Hepatocyte (in vitro differentiated cells): ENCODE measurements at regions not wholly inside any gene's neighbourhood (a gene's known extent, or its start where the extent isn't known, plus 50 kb on each side); places are given as distances from the start of the nearest gene placed in this dataset.

Experiments
- DNase-seq: peaks from one replicate; pipeline ENCODE4 v3.0.0-alpha.2; 2016; ENCODE audit warnings: low spot score
- H2AFZ ChIP-seq: fragments of 200-600 bp; sonication (generic); 2 replicates; pipeline ENCODE4 v1.6.0; 2016; ENCODE audit warnings: antibody characterized with exemption, mild to moderate bottlenecking
- H3K27ac ChIP-seq: fragments of 200-600 bp; sonication (generic); 2 replicates; pipeline ENCODE4 v1.5.1; 2016; ENCODE audit warnings: mild to moderate bottlenecking
- H3K27me3 ChIP-seq: fragments of 200-600 bp; sonication (generic); 2 replicates; pipeline ENCODE4 v1.6.1; 2016
- H3K36me3 ChIP-seq: fragments of 200-600 bp; sonication (generic); replicated peaks from 2 replicates; pipeline ENCODE4 v1.5.1; 2016; ENCODE audit warnings: low read depth; ENCODE audit not compliant: insufficient read depth
- H3K4me1 ChIP-seq: fragments of 200-600 bp; sonication (generic); 2 replicates; pipeline ENCODE4 v1.5.1; 2016; ENCODE audit warnings: mild to moderate bottlenecking, moderate library complexity; ENCODE audit not compliant: insufficient read depth
- H3K4me2 ChIP-seq: fragments of 200-600 bp; sonication (generic); 2 replicates; pipeline ENCODE4 v1.6.0; 2016
- H3K4me3 ChIP-seq: fragments of 200-600 bp; sonication (generic); 2 replicates; pipeline ENCODE4 v1.5.1; 2016; ENCODE audit warnings: mild to moderate bottlenecking
- H3K79me2 ChIP-seq: fragments of 200-600 bp; sonication (generic); 2 replicates; pipeline ENCODE4 v1.6.0; 2017; ENCODE audit warnings: mild to moderate bottlenecking
- H3K9me2 ChIP-seq: fragments of 200-600 bp; sonication (generic); replicated peaks from 2 replicates; pipeline ENCODE4 v1.6.0; 2017; ENCODE audit warnings: mild to moderate bottlenecking; ENCODE audit not compliant: insufficient read depth
- H3K9me3 ChIP-seq: fragments of 200-600 bp; sonication (generic); 2 replicates; pipeline ENCODE4 v1.5.1; 2016; ENCODE audit warnings: low read depth, mild to moderate bottlenecking
- H4K20me1 ChIP-seq: fragments of 200-600 bp; sonication (generic); 2 replicates; pipeline ENCODE4 v1.6.0; 2016; ENCODE audit warnings: mild to moderate bottlenecking; ENCODE audit not compliant: insufficient read depth, poor library complexity, severe bottlenecking
- CTCF ChIP-seq: fragments of 200-600 bp; sonication (generic); IDR thresholded peaks from 2 replicates; pipeline ENCODE4 v1.5.1; 2016; ENCODE audit warnings: antibody characterized with exemption, mild to moderate bottlenecking; ENCODE audit not compliant: poor library complexity
- EZH2 ChIP-seq: fragments of 200-600 bp; sonication (generic); IDR thresholded peaks from 2 replicates; pipeline ENCODE4 v1.6.1; 2016; ENCODE audit warnings: antibody characterized with exemption, mild to moderate bottlenecking, borderline replicate concordance
- EZH2phosphoT487 ChIP-seq: fragments of 200-600 bp; sonication (generic); IDR thresholded peaks from one replicate; pipeline ENCODE4 v1.6.1; 2018; ENCODE audit warnings: antibody characterized with exemption, mild to moderate bottlenecking, low read depth, moderate library complexity; ENCODE audit not compliant: unreplicated experiment, severe bottlenecking
- WGBS: methylation state at CpG from one replicate; pipeline ENCODE4 v1.1.6; 2016; ENCODE audit warnings: low lambda C conversion rate; ENCODE audit errors: missing lambda C conversion rate; 5-methylcytosine and 5-hydroxymethylcytosine counted together

DNA sequence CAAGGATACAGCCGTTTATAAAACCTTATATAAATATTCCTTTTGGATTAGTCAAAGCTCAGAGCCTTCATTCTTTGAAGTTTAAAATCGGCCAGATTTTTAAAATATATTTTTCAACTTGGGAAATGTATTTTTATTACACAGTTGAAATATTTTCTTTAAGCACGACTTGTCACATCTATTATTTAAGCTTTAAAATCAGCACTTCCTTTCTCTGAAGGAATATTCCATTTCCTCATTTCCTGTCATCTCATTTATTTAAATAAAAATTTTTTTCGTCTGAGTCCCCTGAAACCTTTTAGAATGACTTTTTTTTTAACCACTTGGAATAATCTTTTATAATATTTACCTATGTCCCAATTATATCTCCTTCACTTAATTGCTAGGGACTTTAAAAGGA, 107.5 kb upstream of the PDE3A start:
- Histone ChIP-seq H3K36me3 (no peaks in the 10 kb centered on the region), H3K4me1 (peaks cover 6% of the 10 kb centered on the region), H3K4me2 (no peak overlapping the region), H3K4me3 (no peak overlapping the region), H4K20me1 (no peaks in the 10 kb centered on the region), H2AFZ (no peak overlapping the region), H3K27ac (no peak overlapping the region), H3K9me3 (no peaks in the 10 kb centered on the region), H3K27me3 (no peaks in the 10 kb centered on the region), H3K79me2 (no peaks in the 10 kb centered on the region), H3K9me2 (no peaks in the 10 kb centered on the region)
- TF ChIP-seq EZH2 = no peak
- no peak for TF ChIP-seq EZH2phosphoT487
- TF ChIP-seq CTCF = no peak
- DNase-seq = no peak
- 88% methylated on average over 4 of the region's 4 CpGs for WGBS

DNA sequence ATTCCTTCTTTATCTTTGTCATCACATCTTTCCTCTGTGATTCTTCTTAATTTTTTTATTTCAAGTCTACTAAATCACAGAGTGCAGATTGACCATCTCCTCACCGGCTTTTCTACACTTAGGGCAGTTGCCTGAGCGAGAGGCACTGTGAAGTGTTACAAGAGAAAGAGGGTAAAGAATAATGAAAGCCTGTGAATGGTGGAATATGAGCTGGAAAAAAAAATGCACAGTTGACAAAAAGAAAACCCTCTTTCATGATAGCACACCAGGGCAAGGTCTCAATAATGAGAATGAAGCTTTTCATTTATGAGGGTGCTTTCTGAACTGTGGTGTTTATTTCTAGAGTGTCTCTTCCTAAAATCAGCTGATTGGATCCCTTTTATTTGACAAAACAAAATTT, 106.2 kb upstream of the PDE3A start:
- H3K4me2 ChIP-seq = no peak overlapping the region
- H3K4me3 ChIP-seq = no peak overlapping the region
- no peaks in the 10 kb centered on the region for H3K27me3 ChIP-seq
- H2AFZ ChIP-seq = no peak overlapping the region
- no peaks in the 10 kb centered on the region for H4K20me1 ChIP-seq
- H3K9me2 ChIP-seq = no peaks in the 10 kb centered on the region
- H3K79me2 ChIP-seq = no peaks in the 10 kb centered on the region
- no peak overlapping the region for H3K27ac ChIP-seq
- TF ChIP-seq EZH2 (no peak), CTCF (no peak), EZH2phosphoT487 (no peak)
- DNase-seq = no peak
- H3K9me3 ChIP-seq = no peaks in the 10 kb centered on the region
- no peaks in the 10 kb centered on the region for H3K36me3 ChIP-seq
- 91% methylated on average over 2 of the region's 2 CpGs for WGBS
- H3K4me1 ChIP-seq = peaks cover 6% of the 10 kb centered on the region

- TF ChIP-seq EZH2 = no peak
- no peak for TF ChIP-seq CTCF
- TF ChIP-seq EZH2phosphoT487 = no peak
- WGBS = 93% methylated on average over 2 of the region's 2 CpGs
- Histone ChIP-seq H3K79me2 (no peaks in the 10 kb centered on the region), H3K4me1 (peaks cover 6% of the 10 kb centered on the region), H4K20me1 (no peaks in the 10 kb centered on the region), H3K27ac (no peak overlapping the region), H3K4me3 (no peak overlapping the region), H3K9me2 (no peaks in the 10 kb centered on the region), H3K9me3 (no peaks in the 10 kb centered on the region), H3K4me2 (no peak overlapping the region), H2AFZ (no peak overlapping the region), H3K27me3 (no peaks in the 10 kb centered on the region), H3K36me3 (no peaks in the 10 kb centered on the region)
- no peak for DNase-seq
Measured at GRCh38 chr12:20264026-20264425, 104.3 kb upstream of the PDE3A start.

- TF ChIP-seq CTCF (no peak), EZH2 (no peak), EZH2phosphoT487 (no peak)
- WGBS = 50% methylated on average over 1 of the region's 1 CpG
Measured at GRCh38 chr12:20264608-20265114, 103.7 kb upstream of the PDE3A start.

More at GRCh38 chr12:20264608-20265114, 103.7 kb upstream of the PDE3A start:
- Histone ChIP-seq H3K9me3 (no peaks in the 10 kb centered on the region), H4K20me1 (no peaks in the 10 kb centered on the region), H2AFZ (no peak overlapping the region), H3K27ac (peak overlapping the region; percentile 15), H3K4me1 (peaks cover 6% of the 10 kb centered on the region), H3K4me3 (no peak overlapping the region), H3K4me2 (no peak overlapping the region), H3K36me3 (no peaks in the 10 kb centered on the region), H3K79me2 (no peaks in the 10 kb centered on the region), H3K27me3 (no peaks in the 10 kb centered on the region), H3K9me2 (no peaks in the 10 kb centered on the region)
- DNase-seq = no peak
